HG02642 (cell line): ENCODE measurements at regions not wholly inside any gene's neighbourhood (a gene's known extent, or its start where the extent isn't known, plus 50 kb on each side); places are given as distances from the start of the nearest gene placed in this dataset.

Experiments used
- ATAC-seq: cut with Tn5 transposase; IDR thresholded peaks from one replicate; pipeline ENCODE4 v1.9.1; 2021; ENCODE audit warnings: mild to moderate bottlenecking; ENCODE audit not compliant: unreplicated experiment, poor library complexity

DNA sequence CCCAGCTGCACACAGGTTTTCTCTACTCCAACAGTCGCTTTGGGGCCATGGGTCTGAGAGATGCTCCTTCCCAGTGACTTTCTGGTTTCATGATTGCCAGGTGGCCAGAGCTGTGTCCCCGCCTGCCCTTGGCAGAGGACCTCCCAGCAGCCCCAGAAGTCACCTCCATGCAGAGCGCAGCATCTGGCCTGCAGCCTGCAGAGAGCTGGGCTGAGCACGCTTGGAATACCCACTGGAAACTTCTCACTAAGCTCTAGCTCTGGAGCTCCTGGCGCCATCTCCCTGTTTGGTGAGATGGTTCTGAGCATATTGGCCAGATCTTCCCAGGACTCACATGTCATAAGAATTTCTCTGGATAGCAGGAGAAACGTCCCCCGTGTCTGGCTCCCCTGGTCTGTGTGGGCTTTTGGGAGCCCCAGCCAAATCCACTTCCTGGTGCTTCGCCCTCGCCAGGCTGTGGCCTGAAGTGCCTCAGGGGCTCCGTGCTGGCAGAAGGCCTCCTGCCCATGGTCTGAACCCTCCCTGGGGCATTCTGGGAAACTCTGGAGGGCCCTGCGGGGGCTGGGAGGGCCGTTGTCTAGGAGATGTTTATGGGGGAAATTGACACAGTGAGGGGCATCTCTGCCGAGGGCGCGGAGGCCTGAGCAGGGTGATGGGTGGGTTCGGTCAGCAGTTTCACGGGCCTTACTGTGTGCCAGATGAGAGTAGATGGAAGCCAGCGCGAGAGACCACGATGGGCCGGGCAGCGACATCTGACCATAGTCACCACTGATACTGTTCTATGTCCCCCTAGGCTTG is 73.2 kb upstream of the CIBAR2 start:
- ATAC-seq: no peak

DNA sequence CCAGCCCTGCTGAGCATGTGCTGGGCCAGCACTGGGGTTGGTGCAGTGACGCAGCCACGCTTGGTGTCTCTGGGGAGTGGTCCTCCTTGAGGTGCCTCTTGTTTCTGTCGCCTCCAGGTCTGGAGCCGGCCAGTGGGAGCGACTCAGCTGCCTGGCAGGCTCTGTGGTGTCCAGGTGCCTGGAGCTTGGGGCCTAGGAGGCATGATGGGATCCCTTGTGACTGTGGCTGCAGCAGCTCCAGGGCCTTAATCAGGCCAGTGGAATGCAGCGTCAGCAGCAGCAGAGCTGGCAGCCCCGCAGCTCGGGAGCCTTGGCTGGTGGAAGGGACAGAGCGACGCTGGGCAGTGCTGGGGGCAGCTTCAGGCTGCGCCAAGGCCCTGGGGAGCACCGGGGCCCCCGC is 74.7 kb upstream of the CIBAR2 start:
- no peak for ATAC-seq

DNA sequence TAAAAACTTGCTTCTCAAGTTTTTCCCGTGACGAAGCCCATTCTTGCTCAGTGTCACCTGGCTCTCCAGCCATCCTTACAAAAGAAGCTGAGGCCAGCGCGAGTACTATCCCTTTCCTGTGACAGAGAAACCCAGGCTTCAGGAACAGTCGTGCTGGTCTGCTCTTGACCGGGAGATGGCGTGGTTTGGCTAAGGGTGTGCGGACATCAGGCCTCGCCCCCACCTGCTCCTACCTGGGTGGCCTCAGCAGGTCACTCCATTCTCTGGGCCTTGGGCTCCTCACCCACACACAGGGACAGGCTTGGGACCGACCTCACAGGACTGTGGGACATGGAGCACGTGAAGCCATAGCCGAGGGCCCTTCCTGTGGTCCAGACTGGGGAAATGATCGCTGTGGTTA is 75.2 kb upstream of the CIBAR2 start:
- ATAC-seq: no peak

DNA sequence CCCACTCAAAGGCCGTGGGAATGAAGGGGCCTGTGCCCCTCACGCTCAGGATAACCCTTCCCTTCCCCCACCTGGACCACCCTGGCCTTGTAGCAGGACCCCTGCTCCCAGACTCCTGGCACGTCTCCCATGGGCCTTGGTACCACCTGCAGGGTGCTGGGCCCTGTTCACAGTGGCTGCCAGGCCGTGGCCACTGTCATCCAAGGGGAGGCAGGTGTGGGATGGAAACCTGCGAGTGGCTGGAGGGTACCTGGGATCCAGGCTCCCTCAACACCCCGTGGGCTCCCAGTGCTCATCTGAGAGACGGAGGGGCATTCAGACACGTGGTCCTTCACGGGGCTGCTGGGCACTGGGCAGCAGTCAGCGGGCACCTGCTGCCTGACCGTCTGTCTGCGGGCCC is 75.6 kb upstream of the CIBAR2 start:
- ATAC-seq: no peak

DNA sequence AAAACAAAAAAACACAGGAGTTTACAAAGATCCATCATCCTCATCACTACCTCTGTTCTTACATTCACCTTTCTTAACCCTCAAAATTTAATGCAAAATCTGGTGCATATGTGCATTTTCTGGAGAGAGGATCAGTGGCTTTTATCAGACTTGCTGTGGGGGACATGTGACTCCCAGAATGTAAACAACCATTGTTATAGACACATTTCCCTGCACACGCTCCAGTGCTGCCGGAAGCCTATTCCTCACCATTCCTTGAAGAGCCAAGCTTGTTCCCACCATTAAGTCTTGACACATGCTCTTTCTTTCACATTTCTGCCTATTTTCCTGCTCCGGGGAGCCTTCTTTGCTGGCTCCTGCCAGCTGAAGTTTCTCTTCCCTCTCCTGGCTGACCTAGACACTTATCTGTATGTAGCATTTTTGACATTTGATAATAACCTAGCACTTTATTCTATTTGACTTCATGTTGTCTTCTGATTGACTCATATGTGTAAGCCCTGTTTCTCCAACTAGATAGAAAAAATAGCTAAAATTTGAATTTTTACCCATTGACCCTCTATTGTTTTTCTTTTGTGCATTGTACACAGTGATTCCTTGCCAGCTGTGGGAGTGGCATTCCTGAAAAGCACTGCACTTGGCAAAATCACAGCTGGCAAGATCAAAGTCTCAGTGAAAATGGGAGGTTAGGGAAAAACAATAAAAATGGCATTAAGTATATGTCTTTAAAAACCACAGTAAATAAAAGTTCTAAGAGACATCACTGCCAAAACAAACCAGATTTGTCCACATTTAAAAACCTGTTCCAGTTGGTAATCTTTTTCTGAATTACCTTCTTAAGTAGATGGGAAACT is 76.8 kb upstream of the CIBAR2 start:
- no peak for ATAC-seq

DNA sequence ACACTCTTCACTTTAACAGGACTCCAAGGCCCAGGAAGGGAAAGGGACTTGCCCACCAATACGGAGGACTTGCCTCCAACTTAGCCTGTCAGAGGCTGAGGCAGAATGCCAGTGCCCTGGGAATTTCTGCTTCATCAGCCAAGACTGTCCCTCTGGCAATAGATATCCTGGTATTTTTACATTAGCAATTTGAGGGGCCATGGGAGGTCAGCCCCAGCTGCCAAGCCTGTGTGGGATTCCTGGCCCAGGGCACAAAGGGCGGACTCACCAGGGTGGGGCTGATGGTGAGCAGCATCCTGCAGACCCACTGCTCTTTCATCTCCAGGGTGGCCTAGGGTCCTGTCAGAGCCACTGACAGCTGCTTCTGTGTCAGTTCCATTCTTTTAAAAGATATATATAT is 78.3 kb upstream of the CIBAR2 start:
- no peak for ATAC-seq

DNA sequence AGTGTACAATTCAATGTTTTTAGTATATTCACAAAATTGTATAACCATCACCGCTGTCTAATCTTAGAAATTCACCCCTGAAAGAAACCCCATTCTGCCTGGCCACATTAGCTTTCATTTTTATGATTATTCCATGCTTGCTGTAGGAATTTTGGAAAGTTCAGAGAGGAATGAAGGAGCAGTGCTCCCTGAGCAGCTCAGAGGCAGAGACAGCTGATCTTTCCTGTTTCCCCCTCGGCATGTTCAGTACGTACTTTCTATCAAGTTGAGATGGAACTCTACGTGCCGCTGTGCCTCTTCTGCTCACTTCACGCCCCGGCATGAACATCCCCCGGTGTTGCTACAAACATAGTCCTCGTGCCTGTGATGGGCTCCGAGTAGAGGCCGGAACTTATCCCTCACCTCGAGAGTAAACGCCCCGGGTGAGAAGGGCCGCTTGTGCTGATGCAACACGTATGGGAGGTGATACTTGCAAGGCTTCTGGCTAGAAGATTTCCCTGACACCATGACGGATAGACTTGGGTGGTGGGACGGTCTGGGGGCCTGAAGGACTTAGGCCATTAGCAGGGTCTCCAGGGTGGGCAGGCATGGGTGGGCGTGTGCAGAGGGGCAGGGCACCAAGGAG is 79.2 kb upstream of the CIBAR2 start:
- no peak for ATAC-seq

DNA sequence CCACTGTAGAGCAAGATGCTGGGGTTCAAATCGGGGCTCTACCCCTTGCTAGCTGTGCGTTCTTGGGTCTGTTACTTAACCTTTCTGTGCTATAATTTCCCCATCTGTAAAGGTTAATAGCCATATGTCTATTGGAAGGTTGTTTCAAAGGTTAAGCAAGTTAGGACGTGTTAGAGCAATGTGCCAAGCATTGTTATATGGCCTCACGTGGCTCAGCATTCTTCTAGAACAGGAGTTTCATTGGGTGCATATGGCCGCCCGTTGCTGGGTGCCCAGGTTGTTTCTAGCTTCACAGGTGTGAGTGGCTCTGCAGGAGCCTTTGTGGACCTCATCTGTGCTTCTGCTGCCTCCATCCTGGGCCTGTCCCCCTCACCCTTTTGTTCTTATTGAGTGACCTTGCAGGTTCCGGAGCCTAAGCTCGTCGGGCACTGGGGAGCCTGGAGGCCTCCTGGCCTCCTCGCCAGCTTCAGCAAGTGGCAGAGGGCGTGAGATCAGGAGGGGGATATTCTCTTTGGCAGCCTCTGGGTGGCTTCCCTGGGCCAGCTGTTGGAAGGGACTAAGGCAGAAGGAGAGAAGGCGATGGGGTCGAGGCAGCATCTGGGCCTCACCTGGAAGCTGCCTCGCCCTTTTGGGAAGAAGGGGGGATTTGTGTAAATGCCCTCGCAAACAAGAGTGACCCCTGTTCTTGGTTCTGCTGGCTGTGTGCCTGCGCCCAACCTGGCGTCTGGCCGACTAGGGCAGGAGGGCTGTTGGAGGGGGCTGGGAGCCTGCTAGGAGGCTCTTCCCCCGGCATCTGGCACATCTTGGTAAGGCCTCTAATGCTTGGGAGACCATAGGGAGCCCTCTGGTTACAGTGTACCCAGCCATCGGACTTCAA is 80.2 kb upstream of the CIBAR2 start:
- no peak for ATAC-seq

DNA sequence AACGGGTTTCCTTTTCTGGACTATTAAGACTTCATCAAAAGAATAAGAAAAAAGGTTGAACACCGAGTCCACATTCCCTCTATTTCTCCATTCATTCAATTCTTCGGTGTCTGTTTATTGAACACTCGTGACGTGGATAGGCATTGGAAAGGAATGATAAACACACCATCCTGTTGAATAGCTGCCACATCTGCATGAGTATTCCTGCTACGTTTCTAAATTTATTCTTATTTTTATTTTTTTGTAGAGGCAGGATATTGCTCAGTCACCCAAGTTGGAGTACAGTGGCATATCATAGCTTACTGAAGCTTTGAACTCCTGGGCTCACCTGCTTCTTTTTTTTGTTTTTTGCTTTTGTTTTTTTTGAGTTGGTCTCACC is 80.8 kb upstream of the CIBAR2 start:
- no peak for ATAC-seq

DNA sequence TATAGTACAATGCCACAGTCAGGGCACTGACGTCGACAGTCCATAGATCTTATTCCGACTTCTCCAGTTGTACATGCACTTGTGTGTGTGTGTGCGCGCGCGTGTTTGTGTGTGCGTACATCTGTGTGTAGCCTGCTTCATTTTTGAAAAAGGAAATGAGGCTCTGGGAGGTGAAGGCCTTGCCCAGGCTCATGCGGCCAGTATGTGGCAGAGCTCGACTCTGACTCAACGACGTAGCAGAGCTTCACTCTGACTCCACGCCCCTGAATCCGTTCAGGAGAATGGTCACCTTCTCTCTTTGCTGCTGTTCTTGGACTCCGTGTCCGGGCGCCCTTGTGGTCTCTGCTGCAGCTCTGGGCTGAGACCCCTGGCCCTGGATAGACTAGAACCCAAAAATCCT is 81.6 kb upstream of the CIBAR2 start:
- ATAC-seq: no peak

DNA sequence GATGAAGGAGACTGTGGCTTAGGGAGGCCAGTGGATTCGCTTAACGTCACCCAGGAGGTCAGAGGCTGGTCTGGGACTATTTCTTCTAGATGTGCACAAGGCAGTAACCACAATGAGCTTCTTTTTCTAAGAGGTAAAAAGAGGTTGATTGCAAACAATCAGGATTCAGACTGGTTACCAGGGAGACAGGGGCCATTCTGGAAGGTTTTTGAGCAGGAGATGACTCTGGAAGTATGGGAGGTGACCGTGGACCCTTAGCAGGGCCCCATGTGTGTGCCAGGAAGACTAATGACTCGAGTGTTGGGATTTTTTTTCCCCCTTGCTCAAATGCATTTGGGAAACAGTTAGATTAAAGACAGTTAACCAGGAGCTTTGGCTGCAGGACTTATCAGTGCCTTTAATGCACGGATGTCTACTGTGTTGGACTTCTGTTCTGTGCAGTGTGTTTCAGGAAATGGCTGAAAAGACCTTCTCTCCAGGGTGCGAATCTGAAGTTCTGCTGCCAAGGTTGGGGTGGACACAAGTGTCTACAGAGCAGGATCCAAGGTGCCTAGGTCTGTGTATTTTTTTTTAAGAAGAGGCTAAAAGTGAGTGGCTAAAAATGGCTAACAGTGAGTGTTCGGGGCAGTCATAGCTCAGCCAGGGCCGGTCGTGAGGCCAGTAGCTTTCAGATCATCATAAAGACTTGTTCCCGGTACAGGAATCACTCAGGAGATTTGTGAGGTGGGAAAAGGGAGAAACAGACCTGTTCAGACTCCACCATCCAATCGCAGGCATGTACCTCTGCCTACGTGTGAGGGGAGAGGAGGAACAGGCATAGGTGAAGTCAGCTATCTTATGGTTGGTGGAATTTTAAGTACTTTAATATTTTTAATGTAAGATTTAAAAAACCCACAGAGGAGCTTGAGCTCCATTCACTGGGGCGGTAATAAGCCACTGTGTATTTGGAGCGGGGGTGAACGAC is 82.3 kb upstream of the CIBAR2 start:
- ATAC-seq: no peak

DNA sequence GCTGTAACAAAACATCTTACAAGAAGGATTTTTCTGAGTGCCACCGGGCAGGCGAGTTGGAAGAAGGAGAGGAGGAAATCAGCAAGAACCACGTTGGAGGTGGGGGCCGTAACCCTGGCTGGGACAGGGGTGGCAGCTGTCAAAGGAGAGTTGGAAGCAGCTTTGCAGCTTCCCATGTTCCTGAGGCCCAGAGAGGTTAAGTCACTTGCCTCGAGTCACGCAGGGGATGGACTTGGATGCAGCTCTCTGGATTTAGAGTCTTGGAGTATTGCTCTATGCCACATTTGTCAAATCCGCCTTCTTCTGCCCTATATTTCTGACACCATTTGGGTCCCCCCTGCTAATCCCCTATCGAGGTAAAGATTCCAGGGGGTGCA is 83.0 kb upstream of the CIBAR2 start:
- no peak for ATAC-seq

DNA sequence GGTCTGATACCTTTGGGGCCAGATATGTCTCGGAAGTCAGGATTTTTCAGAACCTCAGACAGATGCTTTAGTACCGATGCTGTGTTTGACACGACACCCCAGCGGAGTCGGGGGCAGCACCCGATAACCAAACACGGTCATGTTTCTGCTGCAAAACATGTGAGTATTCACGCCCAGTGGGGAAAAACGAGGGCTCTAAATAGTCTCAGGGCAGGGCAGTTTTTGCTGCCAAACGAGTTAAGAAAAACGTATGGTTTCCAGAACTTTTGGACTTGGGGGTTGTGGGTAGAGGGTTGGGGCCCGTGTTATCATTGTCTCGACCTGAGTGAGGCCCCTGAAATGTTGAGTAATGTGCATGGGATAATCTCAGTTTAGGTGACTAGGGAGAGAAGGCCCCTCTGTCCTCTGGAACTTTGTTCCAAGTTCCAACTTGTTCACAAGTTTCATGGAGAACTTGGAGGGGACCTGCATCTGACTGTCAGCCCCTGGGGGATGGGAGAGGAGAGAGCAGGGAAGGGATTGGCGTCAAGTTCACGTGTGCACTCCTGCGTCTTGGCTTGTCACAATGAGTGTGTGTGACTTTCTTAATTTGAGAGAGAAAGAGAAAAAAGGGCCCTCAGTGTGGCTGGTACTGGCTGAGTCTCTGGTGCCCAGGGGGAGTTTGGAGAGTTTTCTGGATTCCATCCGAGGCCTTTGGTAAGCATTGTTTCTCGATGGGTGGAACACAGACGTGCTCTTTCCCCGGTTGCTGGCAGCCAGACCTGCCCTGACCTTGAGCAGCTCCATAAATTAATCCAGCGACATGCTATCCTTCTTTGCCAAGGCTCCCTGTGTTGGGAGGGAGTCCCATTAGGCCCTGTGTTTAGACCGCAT is 83.9 kb upstream of the CIBAR2 start:
- no peak for ATAC-seq

DNA sequence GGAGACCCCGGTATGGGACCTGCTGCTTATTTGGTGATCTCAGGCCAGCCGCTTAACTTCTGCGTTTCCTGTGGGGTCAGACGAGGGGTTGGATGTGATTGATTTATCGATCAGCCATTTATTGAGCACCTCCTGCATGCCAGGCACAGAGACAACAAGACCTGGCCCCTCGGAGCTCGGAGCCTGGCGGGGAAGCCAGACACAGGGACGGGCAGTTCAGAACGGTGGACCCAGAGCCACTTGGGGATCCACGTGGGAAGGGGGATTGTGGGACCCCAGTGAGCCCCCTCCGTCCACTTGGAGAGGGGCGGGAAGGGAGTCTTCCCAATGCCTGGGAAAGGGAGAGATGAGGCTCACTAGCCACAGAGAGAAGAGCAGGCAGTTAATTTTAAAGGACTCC is 84.7 kb upstream of the CIBAR2 start:
- no peak for ATAC-seq

DNA sequence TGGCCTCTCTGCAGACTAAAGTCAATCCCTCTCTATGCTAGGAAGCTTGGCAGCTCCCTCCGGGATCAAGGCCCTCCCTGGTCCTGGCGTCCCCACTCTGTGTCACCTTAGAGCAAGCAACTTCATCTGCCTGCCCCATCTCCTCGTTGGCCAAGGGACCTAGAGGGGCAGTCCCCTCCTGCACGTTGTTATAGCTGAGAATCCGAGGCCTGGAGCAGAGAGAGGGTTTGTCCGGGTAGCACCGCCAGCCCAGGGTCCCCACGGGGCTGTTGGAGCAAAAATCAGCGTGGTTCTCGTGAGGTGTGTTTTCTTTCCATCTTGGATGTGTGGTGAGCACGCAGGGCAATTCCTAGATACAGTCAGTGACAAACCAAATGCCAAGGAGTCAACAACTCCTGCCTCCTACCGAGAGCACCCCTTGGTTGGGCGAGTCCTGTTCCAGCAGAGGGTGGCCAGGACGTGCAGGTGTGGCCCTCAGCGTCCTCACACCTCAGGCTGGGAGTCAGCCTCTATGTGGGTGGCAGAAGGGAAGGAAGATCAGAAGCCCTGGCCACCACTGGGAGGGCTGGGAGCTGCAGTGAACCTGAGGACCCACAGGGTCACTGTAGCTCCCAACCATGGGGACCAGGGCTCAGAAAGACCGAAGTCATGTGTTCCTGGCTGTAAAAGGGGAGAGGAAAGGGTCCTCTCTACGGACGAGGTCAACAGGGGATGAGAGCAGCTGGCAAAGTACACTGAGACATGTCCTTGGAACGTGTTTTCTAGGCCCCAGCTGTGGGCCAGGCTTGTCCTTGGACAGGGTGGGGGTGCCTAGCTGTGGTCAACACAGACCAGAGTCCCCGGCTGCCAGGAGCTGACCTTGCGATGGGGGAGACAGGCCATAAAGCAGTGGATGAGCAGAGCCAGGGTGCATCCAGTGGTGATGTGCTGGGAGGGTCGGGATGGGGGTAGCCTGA is 85.6 kb upstream of the CIBAR2 start:
- ATAC-seq: no peak

DNA sequence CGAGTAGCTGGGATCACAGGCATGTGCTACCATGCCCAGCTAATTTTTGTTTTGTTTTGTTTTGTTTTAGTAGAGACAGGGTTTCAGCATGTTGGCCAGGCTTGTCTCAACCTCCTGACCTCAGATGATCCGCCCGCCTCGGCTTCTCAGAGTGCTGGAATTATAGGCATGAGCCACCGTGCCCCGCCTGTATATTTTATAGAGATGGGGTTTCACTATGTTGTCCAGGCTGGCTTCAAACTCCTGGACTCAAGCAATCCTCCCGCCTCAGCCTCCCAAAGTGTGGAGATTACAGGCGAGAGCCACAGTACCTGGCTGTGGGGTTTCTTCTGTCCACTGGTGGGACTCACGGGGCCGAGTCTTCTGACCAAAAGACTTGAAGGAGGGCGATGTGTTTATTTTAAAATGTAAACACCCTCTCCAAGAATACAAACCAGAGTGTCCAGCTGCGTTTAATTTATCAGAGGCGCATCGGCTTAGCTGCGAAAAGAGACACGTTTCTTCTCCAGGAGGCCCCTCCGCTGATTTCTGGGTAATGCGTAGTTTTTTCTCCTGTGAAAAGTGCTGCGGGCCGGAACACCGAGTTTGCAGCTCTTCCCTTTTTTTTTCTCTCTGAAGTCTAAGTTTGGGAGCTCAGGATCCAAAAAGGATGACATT is 86.9 kb upstream of the CIBAR2 start:
- ATAC-seq: no peak

DNA sequence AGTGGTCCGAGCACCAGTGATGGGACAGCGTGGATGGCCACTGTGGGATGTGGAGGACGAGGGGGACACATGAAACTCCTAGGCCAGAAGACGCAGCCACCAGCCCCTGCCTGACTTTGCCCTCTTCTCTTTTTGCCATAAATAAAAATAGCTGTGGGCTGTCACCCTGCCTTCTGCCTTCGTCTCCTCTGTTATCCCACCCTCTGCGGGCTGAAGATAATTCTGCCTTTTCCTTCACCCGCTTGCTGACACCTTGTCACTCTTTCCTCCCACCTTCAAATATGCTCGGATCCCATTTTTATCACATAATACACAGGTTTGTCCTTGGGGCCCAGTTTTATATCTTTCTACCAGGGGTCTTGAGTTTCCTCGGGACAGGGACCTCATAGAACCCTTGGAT is 87.6 kb upstream of the CIBAR2 start:
- ATAC-seq: no peak
